PFSK-1 (cell line): ENCODE measurements at regions not wholly inside any gene's neighbourhood (a gene's known extent, or its start where the extent isn't known, plus 50 kb on each side); places are given as distances from the start of the nearest gene placed in this dataset.

Experiments
- FOXP2 ChIP-seq: optimal IDR thresholded peaks from 2 replicates; pipeline ENCODE3; 2011; ENCODE audit warnings: borderline replicate concordance, control low read depth, inconsistent platforms; ENCODE audit not compliant: insufficient read depth; ENCODE audit errors: extremely low read length, extremely low read depth
- POLR2AphosphoS5 ChIP-seq: IDR thresholded peaks from 2 replicates; pipeline ENCODE4 v1.6.1; 2012; ENCODE audit warnings: low read depth, mild to moderate bottlenecking, control low read depth, low read length, moderate library complexity
- SIN3A ChIP-seq: IDR thresholded peaks from 2 replicates; pipeline ENCODE4 v1.6.1; 2012; ENCODE audit warnings: mild to moderate bottlenecking, low read length, moderate library complexity, borderline replicate concordance; ENCODE audit not compliant: insufficient read depth
- TAF1 ChIP-seq: IDR thresholded peaks from 2 replicates; pipeline ENCODE4 v1.6.1; 2012; ENCODE audit warnings: low read length, control low read depth, borderline replicate concordance; ENCODE audit not compliant: insufficient read depth
- TF ChIP-seq, protein P1 (sequence below), 2 experiments: IDR thresholded peaks; 2 replicates each; pipeline versions ENCODE4 v1.6.1 to v1.8.0; 2011 to 2012; ENCODE audit warnings: low read depth in 2 of 2, low read length in 2 of 2, control low read depth in 1 of 2, inconsistent platforms in 1 of 2, mild to moderate bottlenecking in 1 of 2, moderate library complexity in 1 of 2; ENCODE audit not compliant: insufficient read depth in 1 of 2

DNA sequence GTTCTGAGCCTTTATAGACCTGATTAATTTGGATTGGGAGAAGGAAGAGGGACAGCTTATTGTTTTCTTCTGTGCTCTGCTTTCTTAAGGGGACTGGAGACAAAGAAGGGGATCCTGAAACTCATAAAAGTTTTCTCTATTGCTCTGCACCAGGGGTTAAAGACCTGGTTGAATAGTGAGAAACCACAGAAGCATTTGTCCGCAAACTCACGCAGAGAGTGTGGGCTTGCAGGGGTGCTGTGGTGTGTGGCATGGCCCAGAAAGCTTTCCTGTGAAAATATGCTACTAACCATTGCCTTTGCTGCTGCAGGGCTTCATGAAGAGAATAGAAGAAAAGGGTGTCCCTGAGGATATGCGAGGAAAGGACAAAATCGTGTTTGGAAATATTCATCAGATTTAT lies 73.1 kb upstream of the UMPS start:
- no peak for TF ChIP-seq TAF1
- TF ChIP-seq SIN3A = no peak

DNA sequence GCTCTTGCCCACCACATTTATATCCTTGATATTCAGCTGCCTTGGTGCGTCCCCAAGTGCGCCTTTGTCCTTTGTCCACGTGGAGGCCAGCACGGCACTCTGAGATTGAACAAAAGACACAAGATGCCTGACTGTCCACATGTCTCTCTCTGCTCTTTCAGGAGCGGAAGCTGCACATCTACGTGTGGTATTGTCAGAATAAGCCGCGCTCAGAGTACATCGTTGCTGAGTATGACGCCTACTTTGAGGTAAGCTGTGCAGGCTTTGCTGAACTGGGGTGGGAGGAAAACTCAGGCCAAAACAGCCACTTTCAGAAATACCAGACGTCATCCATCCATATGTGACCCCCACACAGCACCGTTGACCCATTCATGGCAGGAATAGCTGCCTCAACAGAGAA lies 72.0 kb upstream of the UMPS start:
- no peak for TF ChIP-seq TAF1
- no peak for TF ChIP-seq SIN3A
- TF ChIP-seq, protein P1, sequence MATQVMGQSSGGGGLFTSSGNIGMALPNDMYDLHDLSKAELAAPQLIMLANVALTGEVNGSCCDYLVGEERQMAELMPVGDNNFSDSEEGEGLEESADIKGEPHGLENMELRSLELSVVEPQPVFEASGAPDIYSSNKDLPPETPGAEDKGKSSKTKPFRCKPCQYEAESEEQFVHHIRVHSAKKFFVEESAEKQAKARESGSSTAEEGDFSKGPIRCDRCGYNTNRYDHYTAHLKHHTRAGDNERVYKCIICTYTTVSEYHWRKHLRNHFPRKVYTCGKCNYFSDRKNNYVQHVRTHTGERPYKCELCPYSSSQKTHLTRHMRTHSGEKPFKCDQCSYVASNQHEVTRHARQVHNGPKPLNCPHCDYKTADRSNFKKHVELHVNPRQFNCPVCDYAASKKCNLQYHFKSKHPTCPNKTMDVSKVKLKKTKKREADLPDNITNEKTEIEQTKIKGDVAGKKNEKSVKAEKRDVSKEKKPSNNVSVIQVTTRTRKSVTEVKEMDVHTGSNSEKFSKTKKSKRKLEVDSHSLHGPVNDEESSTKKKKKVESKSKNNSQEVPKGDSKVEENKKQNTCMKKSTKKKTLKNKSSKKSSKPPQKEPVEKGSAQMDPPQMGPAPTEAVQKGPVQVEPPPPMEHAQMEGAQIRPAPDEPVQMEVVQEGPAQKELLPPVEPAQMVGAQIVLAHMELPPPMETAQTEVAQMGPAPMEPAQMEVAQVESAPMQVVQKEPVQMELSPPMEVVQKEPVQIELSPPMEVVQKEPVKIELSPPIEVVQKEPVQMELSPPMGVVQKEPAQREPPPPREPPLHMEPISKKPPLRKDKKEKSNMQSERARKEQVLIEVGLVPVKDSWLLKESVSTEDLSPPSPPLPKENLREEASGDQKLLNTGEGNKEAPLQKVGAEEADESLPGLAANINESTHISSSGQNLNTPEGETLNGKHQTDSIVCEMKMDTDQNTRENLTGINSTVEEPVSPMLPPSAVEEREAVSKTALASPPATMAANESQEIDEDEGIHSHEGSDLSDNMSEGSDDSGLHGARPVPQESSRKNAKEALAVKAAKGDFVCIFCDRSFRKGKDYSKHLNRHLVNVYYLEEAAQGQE (IDR thresholded peaks at IDR 0.05; ENCODE audit: insufficient read depth in 1 of 2, low read depth in 2 of 2, low read length in 2 of 2) = no peak

DNA sequence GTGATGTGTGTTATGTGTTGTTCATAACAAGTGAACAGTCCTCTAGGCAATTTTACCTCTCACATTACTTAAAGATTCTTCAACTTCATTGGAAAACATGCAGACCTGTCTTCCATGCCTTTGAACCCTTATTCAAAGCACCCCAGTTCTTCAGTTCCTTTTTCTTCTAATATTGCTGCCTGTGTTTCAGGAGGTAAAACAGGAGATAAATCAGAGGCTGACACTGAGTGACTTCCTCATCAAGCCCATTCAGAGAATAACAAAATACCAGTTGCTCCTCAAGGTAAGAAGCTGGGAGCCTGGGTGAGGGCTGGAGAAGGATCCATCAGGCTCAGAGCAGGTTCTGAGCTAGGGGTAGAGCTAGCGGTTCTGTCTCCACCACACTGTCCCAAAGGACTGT lies 71.1 kb upstream of the UMPS start:
- no peak for TF ChIP-seq FOXP2
- no peak for TF ChIP-seq SIN3A
- TF ChIP-seq POLR2AphosphoS5 = no peak
- no peak for TF ChIP-seq TAF1
- TF ChIP-seq, protein P1 (IDR thresholded peaks at IDR 0.05; ENCODE audit: insufficient read depth in 1 of 2, low read depth in 2 of 2, low read length in 2 of 2) = no peak

DNA sequence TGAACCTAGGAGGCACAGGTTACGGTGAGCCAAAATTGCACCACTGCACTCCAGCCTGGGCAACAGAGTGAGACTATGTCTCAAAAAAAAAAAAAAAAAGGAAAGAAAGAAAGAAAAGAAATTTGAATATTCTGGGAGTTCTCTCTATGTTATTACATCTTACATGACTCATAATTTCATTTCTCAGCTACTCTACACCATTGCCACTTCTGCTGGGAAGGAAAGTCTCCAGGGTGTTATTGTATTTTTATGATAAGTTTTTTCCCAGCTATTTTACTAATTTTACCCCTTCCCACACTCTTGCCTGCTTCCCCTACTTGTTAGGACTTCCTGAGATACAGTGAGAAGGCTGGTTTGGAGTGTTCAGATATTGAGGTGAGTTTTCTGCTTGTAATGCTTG lies 69.7 kb upstream of the UMPS start:
- no peak for TF ChIP-seq FOXP2
- no peak for TF ChIP-seq POLR2AphosphoS5
- no peak for TF ChIP-seq SIN3A
- no peak for TF ChIP-seq TAF1
- TF ChIP-seq, protein P1 (IDR thresholded peaks at IDR 0.05; ENCODE audit: insufficient read depth in 1 of 2, low read depth in 2 of 2, low read length in 2 of 2) = no peak

DNA sequence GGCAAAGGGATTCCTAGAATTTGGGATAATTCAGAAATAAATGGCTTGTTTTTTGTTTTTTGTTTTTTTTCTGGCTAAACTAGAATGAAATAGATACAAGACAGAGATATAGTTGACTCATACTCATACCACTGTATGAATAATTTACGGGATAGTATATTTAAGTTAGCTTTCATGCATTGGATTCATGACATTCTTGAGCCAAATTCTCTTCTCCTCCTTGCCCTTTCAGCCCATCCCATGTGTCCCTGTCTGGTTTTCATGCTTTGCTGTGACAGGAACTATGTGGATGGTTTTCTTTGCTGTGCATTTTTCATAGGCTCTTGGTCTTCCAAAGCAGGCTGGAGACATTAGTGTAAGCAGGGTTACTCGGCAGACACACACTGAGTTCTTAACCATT lies 66.6 kb upstream of the UMPS start:
- TF ChIP-seq TAF1 = no peak
- TF ChIP-seq POLR2AphosphoS5 = no peak
- TF ChIP-seq, protein P1 (IDR thresholded peaks at IDR 0.05; ENCODE audit: insufficient read depth in 1 of 2, low read depth in 2 of 2, low read length in 2 of 2) = no peak
- no peak for TF ChIP-seq SIN3A
- no peak for TF ChIP-seq FOXP2

DNA sequence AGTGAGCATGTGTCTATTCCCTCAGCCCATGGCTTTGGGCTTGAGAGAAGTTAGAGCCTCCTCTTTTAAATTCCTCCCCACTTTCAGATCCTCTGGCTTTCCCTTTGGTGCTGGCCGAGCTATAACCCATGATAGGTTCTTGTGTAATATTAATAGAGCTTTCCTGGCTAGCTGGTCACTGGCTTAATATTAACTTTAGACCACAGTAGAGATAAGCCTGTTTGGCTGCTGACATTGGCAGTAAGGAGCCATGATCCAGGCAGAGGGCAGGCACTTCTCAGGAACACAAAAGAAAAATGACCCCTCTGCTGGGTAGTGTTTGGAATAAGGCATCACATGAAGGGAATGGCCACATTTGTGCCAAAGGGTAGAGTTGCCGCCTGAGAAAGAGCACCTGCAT lies 65.4 kb upstream of the UMPS start:
- TF ChIP-seq FOXP2 = no peak
- TF ChIP-seq SIN3A = no peak
- TF ChIP-seq, protein P1 (IDR thresholded peaks at IDR 0.05; ENCODE audit: insufficient read depth in 1 of 2, low read depth in 2 of 2, low read length in 2 of 2) = no peak
- no peak for TF ChIP-seq POLR2AphosphoS5
- no peak for TF ChIP-seq TAF1
